Neural cell (in vitro differentiated cells): ENCODE measurements at regions not wholly inside any gene's neighbourhood (a gene's known extent, or its start where the extent isn't known, plus 50 kb on each side); places are given as distances from the start of the nearest gene placed in this dataset.

Source experiments
- H2AFZ ChIP-seq: fragments of 200-600, 300-800 bp; sonication (generic), shearing (Covaris generic); 2 replicates; pipeline ENCODE4 v1.6.0; 2014; ENCODE audit warnings: low read depth, mild to moderate bottlenecking, antibody characterized with exemption, low read length, moderate library complexity
- H3F3A ChIP-seq: fragments of 200-600 bp; shearing (Covaris generic); 2 replicates; pipeline ENCODE4 v1.6.1; 2016; ENCODE audit warnings: mild to moderate bottlenecking, moderate library complexity, mixed read lengths, antibody characterized with exemption, low read length; ENCODE audit not compliant: insufficient read depth, poor library complexity, severe bottlenecking
- H3K27ac ChIP-seq: fragments of 200-600, 300-800 bp; sonication (generic), shearing (Covaris generic); 2 replicates; pipeline ENCODE4 v1.5.1; 2014; ENCODE audit warnings: mild to moderate bottlenecking, low read length, moderate library complexity
- H3K27me3 ChIP-seq: fragments of 300-800, 200-600 bp; sonication (generic), shearing (Covaris generic); 2 replicates; pipeline ENCODE4 v1.6.0; 2014; ENCODE audit warnings: mild to moderate bottlenecking, low read depth, low read length, moderate library complexity; ENCODE audit not compliant: insufficient read depth
- H3K36me3 ChIP-seq: fragments of 300-800, 200-600 bp; sonication (generic), shearing (Covaris generic); 2 replicates; pipeline ENCODE4 v1.5.1; 2014; ENCODE audit warnings: mild to moderate bottlenecking, antibody characterized with exemption, low read length, moderate library complexity; ENCODE audit not compliant: insufficient read depth
- H3K4me2 ChIP-seq: fragments of 300-800, 200-600 bp; sonication (generic), shearing (Covaris generic); 2 replicates; pipeline ENCODE4 v1.6.0; 2014; ENCODE audit warnings: mild to moderate bottlenecking, low read length
- H3K4me3 ChIP-seq: fragments of 300-800, 200-600 bp; sonication (generic), shearing (Covaris generic); 2 replicates; pipeline ENCODE4 v1.5.1; 2014; ENCODE audit warnings: mild to moderate bottlenecking, low read length, moderate library complexity
- H3K79me2 ChIP-seq: fragments of 200-600 bp; shearing (Covaris generic); replicated peaks from 2 replicates; pipeline ENCODE4 v1.6.0; 2014; ENCODE audit warnings: mild to moderate bottlenecking, low read length, moderate library complexity; ENCODE audit not compliant: insufficient read depth
- H3K9ac ChIP-seq: fragments of 300-800, 200-600 bp; sonication (generic), shearing (Covaris generic); 2 replicates; pipeline ENCODE4 v1.6.1; 2016; ENCODE audit warnings: mild to moderate bottlenecking, low read length, mixed read lengths
- H3K9me2 ChIP-seq: fragments of 200-600 bp; shearing (Covaris generic); 2 replicates; pipeline ENCODE4 v1.6.1; 2016; ENCODE audit warnings: mild to moderate bottlenecking, low read length, mixed read lengths; ENCODE audit not compliant: insufficient read depth
- H3K9me3 ChIP-seq: fragments of 200-600, 300-800 bp; sonication (generic), shearing (Covaris generic); 2 replicates; pipeline ENCODE4 v1.6.1; 2016; ENCODE audit warnings: mild to moderate bottlenecking, mixed run types, low read length, moderate library complexity, mixed read lengths
- H4K20me1 ChIP-seq: fragments of 200-600 bp; shearing (Covaris generic); 2 replicates; pipeline ENCODE4 v1.6.1; 2016; ENCODE audit warnings: mild to moderate bottlenecking, mixed run types; ENCODE audit not compliant: insufficient read depth
- CTCF ChIP-seq: fragments of 450-650 bp; IDR thresholded peaks from 2 replicates; pipeline ENCODE4 v1.5.1; 2014; ENCODE audit warnings: antibody characterized with exemption, mild to moderate bottlenecking, moderate library complexity; ENCODE audit not compliant: poor library complexity, severe bottlenecking
- EP300 ChIP-seq: fragments of 450-650 bp; conservative IDR thresholded peaks from 2 replicates; pipeline ENCODE4 v1.6.1; 2014; ENCODE audit warnings: antibody characterized with exemption, mild to moderate bottlenecking, moderate library complexity; ENCODE audit not compliant: poor library complexity, severe bottlenecking
- EZH2 ChIP-seq: fragments of 200-600, 300-800 bp; shearing (Covaris generic), sonication (generic); IDR thresholded peaks from 2 replicates; pipeline ENCODE4 v1.6.1; 2014; ENCODE audit warnings: antibody characterized with exemption, low read length, borderline replicate concordance, mild to moderate bottlenecking; ENCODE audit not compliant: insufficient read depth, poor library complexity, severe bottlenecking
- MXI1 ChIP-seq: fragments of 450-650 bp; conservative IDR thresholded peaks from 2 replicates; pipeline ENCODE4 v1.6.1; 2014; ENCODE audit warnings: antibody characterized with exemption, mild to moderate bottlenecking; ENCODE audit not compliant: poor library complexity, severe bottlenecking
- POLR2AphosphoS5 ChIP-seq: IDR thresholded peaks from 2 replicates; pipeline ENCODE4 v1.6.1; 2012
- RAD21 ChIP-seq: fragments of 450-650 bp; conservative IDR thresholded peaks from 2 replicates; pipeline ENCODE4 v1.6.1; 2014; ENCODE audit warnings: antibody characterized with exemption, mild to moderate bottlenecking, moderate library complexity
- REST ChIP-seq: IDR thresholded peaks from 2 replicates; pipeline ENCODE4 v1.6.1; 2012; ENCODE audit warnings: borderline replicate concordance
- SMC3 ChIP-seq: fragments of 450-650 bp; conservative IDR thresholded peaks from 2 replicates; pipeline ENCODE4 v1.6.1; 2014; ENCODE audit warnings: antibody characterized with exemption, mild to moderate bottlenecking, moderate library complexity; ENCODE audit not compliant: poor library complexity
- TAF1 ChIP-seq: IDR thresholded peaks from 2 replicates; pipeline ENCODE4 v1.6.1; 2012; ENCODE audit warnings: low read depth

GRCh38 chr19:28966737-28967399, 246.1 kb downstream of the UQCRFS1 start:
- Histone ChIP-seq H3K9ac (no peak overlapping the region), H3K4me2 (no peak overlapping the region), H3K27me3 (no peaks in the 10 kb centered on the region), H4K20me1 (no peaks in the 10 kb centered on the region), H3K9me3 (no peaks in the 10 kb centered on the region), H3K79me2 (no peaks in the 10 kb centered on the region), H3F3A (no peaks in the 10 kb centered on the region), H3K9me2 (no peaks in the 10 kb centered on the region), H3K4me3 (no peak overlapping the region), H2AFZ (no peak overlapping the region), H3K36me3 (no peaks in the 10 kb centered on the region), H3K27ac (no peak overlapping the region)
- no peak for TF ChIP-seq POLR2AphosphoS5
- TF ChIP-seq MXI1 = no peak
- no peak for TF ChIP-seq EP300
- TF ChIP-seq REST = no peak
- TF ChIP-seq SMC3 = no peak
- TF ChIP-seq RAD21 = no peak
- no peak for TF ChIP-seq EZH2
- TF ChIP-seq CTCF = no peak
- TF ChIP-seq TAF1 = no peak

GRCh38 chr19:28964500-28964899, 248.5 kb downstream of the UQCRFS1 start:
- no peak overlapping the region for H3K4me3 ChIP-seq
- H3K27ac ChIP-seq = no peak overlapping the region
- no peaks in the 10 kb centered on the region for H3K9me2 ChIP-seq
- no peak overlapping the region for H2AFZ ChIP-seq
- no peaks in the 10 kb centered on the region for H3K27me3 ChIP-seq
- no peak for TF ChIP-seq EZH2
- no peak for TF ChIP-seq TAF1
- TF ChIP-seq CTCF = no peak
- TF ChIP-seq SMC3 = no peak
- TF ChIP-seq MXI1 = no peak
- TF ChIP-seq RAD21 = no peak
- TF ChIP-seq EP300 = no peak
- TF ChIP-seq REST = no peak
- no peak for TF ChIP-seq POLR2AphosphoS5
- H4K20me1 ChIP-seq = no peaks in the 10 kb centered on the region
- no peaks in the 10 kb centered on the region for H3K9me3 ChIP-seq
- H3K9ac ChIP-seq = no peak overlapping the region
- no peaks in the 10 kb centered on the region for H3F3A ChIP-seq
- H3K36me3 ChIP-seq = no peaks in the 10 kb centered on the region
- H3K4me2 ChIP-seq = no peak overlapping the region
- H3K79me2 ChIP-seq = no peaks in the 10 kb centered on the region
